Psoas muscle (tissue), 7 donors: ENCODE measurements at regions not wholly inside any gene's neighbourhood (a gene's known extent, or its start where the extent isn't known, plus 50 kb on each side); places are given as distances from the start of the nearest gene placed in this dataset.

ENCODE experiments used
- ATAC-seq, 4 donors: fragments of 200-7000 bp; cut with Tn5 transposase; one replicate each; pipeline ENCODE4 v1.9.1; 2020; ENCODE audit warnings: moderate library complexity in 3 of 4, mild to moderate bottlenecking in 2 of 4
- DNase-seq, 2 donors: peaks; one replicate each; pipeline ENCODE4 v3.0.0-alpha.2; 2020
- H3K27ac ChIP-seq: fragments of 200-600 bp; one replicate; pipeline ENCODE4 v1.8.0; 2022
- H3K27me3 ChIP-seq, 3 donors: fragments of 200-600 bp in 1 of 3; one replicate each; pipeline versions ENCODE4 v1.6.1 to v1.8.0; 2013 to 2022; ENCODE audit warnings: low read length in 2 of 3, mild to moderate bottlenecking in 2 of 3, moderate library complexity in 1 of 3; ENCODE audit not compliant: insufficient read depth in 3 of 3
- H3K36me3 ChIP-seq, 2 donors: fragments of 200-600 bp in 1 of 2; one replicate each; pipeline versions ENCODE4 v1.6.1 to v1.8.0; 2013 to 2022; ENCODE audit warnings: low read depth in 1 of 2, mild to moderate bottlenecking in 1 of 2, moderate library complexity in 1 of 2; ENCODE audit not compliant: insufficient read depth in 1 of 2
- H3K4me1 ChIP-seq: fragments of 200-600 bp; one replicate; pipeline ENCODE4 v1.8.0; 2022
- H3K4me3 ChIP-seq: fragments of 200-600 bp; one replicate; pipeline ENCODE4 v1.8.0; 2022; ENCODE audit warnings: mild to moderate bottlenecking
- H3K9me3 ChIP-seq: fragments of 200-600 bp; one replicate; pipeline ENCODE4 v1.8.0; 2022
- WGBS, 3 donors: extraction: QIAGEN DNeasy Blood & Tissue Kit; methylation state at CpG; one replicate each; pipeline versions ENCODE4 v1.1.6 to v1.1.7; 2013; 5-methylcytosine and 5-hydroxymethylcytosine counted together
- intact Hi-C, 2 donors: fragments of 100-400 bp; cut with DNase I; formaldehyde crosslinking; loops; one replicate each; pipeline versions ENCODE4 v1.11.0 to v1.14.2; 2022
- TF ChIP-seq, protein P1 (sequence below): fragments of 200-600 bp; IDR thresholded peaks from one replicate; pipeline ENCODE4 v1.8.0; 2022; ENCODE audit warnings: antibody characterized with exemption
- donor health status: healthy with polysubstance abuse.
- donor health status: DM: no; HTN: no; CAD: no; lungs with moderate emphysema.
- donor health status: Bipolar disorder and iron deficiency.
- donor health status: healthy.
- donor health status: DM: yes; HTN: yes; CAD: no.
- donor health status: DM: no; HTN: no; CAD: no.
- donor health status: DM: yes; HTN: yes; CAD: no.

DNA sequence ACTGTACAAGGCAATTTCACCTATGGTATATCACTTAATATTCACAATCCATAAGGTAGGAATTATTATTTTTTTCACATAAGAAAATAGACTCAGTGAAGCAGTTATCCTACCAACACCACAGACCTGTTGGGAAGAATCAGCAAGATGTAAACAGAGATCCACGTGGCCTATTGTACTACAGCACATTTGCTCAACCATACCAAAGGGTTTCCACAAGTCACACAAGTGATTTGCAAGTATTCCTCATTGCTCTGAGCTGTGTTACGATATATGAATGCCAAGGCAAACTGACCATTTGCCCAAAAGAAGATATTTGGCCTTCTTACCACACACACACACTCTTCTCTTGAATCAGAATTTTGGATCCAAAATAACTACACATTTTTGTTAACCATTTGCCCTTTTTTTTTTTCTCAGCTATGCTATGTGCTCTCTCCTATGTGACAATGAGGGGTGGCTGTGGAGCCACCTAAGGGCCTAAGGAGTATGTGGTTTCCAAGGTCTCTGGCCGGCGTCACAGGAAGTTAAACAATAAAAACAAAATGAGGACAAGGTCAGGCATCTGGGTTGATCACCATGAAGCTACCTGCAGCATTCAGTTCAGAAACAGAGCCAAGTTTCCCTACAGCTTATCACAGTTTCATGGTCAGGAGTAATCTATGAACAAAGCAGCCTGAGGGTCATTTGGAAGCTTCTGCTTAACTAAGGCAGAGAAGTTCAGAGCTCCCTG, 171.0 kb upstream of the FREM1 start:
- intact Hi-C loops, result no loop called here
- Histone ChIP-seq H3K4me3 (no peak overlapping the region), H3K9me3 (no peaks in the 10 kb centered on the region), H3K4me1 (no peaks in the 10 kb centered on the region), H3K27me3 (no peaks in the 10 kb centered on the region), H3K27ac (no peak overlapping the region), H3K36me3 (no peaks in the 10 kb centered on the region)
- 70 to 71% (median 71%) methylated on average over 4 of the region's 4 CpGs for WGBS, 3 donors
- TF ChIP-seq, protein P1, sequence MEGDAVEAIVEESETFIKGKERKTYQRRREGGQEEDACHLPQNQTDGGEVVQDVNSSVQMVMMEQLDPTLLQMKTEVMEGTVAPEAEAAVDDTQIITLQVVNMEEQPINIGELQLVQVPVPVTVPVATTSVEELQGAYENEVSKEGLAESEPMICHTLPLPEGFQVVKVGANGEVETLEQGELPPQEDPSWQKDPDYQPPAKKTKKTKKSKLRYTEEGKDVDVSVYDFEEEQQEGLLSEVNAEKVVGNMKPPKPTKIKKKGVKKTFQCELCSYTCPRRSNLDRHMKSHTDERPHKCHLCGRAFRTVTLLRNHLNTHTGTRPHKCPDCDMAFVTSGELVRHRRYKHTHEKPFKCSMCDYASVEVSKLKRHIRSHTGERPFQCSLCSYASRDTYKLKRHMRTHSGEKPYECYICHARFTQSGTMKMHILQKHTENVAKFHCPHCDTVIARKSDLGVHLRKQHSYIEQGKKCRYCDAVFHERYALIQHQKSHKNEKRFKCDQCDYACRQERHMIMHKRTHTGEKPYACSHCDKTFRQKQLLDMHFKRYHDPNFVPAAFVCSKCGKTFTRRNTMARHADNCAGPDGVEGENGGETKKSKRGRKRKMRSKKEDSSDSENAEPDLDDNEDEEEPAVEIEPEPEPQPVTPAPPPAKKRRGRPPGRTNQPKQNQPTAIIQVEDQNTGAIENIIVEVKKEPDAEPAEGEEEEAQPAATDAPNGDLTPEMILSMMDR, result no peak
- ATAC-seq, result no peak
- no peak for DNase-seq

GRCh38 chr9:15080401-15080800, 170.2 kb upstream of the FREM1 start:
- Histone ChIP-seq H3K4me3 (no peak overlapping the region), H3K9me3 (no peaks in the 10 kb centered on the region), H3K4me1 (no peaks in the 10 kb centered on the region), H3K27ac (no peak overlapping the region), H3K36me3 (no peaks in the 10 kb centered on the region), H3K27me3 (no peaks in the 10 kb centered on the region)
- TF ChIP-seq, protein P1, result no peak
- intact Hi-C loops, result no loop called here
- DNase-seq, result no peak
- ATAC-seq, result no peak
- WGBS, 3 donors, result 63 to 67% (median 65%) methylated on average over 3 of the region's 3 CpGs

DNA sequence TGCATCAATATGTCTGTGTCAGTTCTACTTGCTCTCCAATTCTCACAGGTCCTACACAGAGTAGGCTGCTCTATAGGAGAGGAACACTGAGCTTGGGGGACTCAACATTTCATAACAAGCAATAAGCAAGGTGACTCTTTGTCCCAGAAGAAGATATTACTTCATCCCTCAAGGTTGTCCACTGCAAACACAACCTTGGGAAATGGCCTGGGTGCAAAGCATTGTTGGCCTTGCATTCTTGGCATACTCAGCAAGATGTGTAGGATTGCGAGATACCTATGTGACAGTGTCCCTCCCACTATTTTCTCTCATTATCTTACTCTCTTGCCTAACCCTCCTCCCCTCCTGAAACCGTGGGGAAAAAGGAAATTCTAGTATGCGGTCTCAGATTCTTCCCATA, 169.8 kb upstream of the FREM1 start:
- Histone ChIP-seq H3K4me3 (no peak overlapping the region), H3K27me3 (no peaks in the 10 kb centered on the region), H3K9me3 (no peaks in the 10 kb centered on the region), H3K27ac (no peak overlapping the region), H3K4me1 (no peaks in the 10 kb centered on the region), H3K36me3 (no peaks in the 10 kb centered on the region)
- TF ChIP-seq, protein P1, result no peak
- DNase-seq, result no peak
- 70 to 73% (median 72%) methylated on average over 3 of the region's 3 CpGs for WGBS, 3 donors
- ATAC-seq, result no peak
- intact Hi-C loops, result no loop called here

GRCh38 chr9:15077946-15078729, 167.9 kb upstream of the FREM1 start:
- DNase-seq, result no peak
- no peak for ATAC-seq
- TF ChIP-seq, protein P1, result no peak
- intact Hi-C loops, result no loop called here
- H3K36me3 ChIP-seq, result no peaks in the 10 kb centered on the region
- no peaks in the 10 kb centered on the region for H3K27me3 ChIP-seq
- WGBS, 3 donors, result 81 to 83% (median 82%) methylated on average over 7 of the region's 7 CpGs
- no peaks in the 10 kb centered on the region for H3K9me3 ChIP-seq
- no peak overlapping the region for H3K4me3 ChIP-seq
- H3K27ac ChIP-seq, result no peak overlapping the region
- H3K4me1 ChIP-seq, result no peaks in the 10 kb centered on the region
